Stimulated activated CD4-positive, alpha-beta T cell treated with anti-CD3 and anti-CD28 coated beads, Interleukin-15, amount 100 ng/mL, for 1 hour (primary cell): ENCODE measurements at regions not wholly inside any gene's neighbourhood (a gene's known extent, or its start where the extent isn't known, plus 50 kb on each side); places are given as distances from the start of the nearest gene placed in this dataset.

Experiments used
- DNase-seq, 2 donors: peaks; one replicate each; pipeline ENCODE4 v3.0.0-alpha.2; 2020; ENCODE audit warnings: low read depth in 1 of 2, low spot score in 1 of 2

DNA sequence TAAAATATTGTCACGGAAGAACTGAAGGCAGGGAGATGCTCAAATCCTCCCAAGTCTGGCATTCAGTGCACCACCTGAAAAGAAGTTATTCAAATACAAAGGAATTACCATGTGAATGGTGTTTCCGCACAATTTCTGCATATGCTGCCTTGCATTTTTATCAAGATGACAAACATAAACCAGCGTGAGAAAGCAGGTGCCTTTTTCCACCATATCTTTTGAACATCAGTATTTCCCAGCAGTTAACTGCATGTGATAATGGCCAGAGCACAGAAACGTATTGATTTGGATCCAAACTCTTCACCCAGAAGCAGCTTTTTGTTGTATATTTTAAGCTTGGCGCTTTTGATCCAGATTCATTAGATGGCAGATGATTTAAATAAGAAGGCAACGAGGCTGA is 808.0 kb downstream of the TLE1 start:
- no peak for DNase-seq

DNA sequence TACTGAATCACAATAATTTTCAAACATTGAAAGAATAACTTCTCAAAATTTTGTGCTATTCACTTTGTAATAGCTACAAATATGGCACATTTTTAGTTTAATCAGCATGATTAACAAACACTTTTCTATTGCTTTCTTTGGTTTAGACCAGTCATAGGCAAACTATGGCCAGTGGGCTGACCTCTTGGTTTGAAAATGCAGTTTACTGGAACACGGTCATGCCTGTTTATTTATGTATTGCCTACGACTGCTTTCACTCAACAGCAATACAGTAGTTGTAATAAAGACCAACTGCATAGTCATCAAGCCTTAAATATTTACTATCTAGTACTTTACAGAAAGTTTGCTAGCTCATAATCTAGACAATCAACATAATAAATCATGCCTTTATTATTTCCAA is 810.8 kb downstream of the TLE1 start:
- no peak for DNase-seq

DNA sequence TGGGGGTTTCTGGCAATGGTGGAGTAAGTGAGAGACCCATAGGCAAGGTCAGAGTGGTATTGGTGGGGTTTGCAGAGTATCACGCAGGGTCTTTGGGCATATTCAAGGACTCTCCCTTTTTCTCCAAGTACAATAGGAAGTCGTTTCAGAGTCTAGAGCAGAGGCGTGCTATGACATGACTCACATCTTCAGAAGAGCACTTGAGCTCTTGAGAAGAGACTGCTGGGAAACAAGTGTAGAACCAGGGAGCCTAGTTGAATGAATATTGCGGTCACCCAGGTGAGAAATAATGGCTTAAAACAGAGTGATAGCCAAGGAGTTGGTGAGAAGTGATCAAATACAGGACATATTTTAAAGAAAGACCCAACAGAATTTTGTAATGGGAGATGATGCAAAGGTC is 813.4 kb downstream of the TLE1 start:
- no peak for DNase-seq

DNA sequence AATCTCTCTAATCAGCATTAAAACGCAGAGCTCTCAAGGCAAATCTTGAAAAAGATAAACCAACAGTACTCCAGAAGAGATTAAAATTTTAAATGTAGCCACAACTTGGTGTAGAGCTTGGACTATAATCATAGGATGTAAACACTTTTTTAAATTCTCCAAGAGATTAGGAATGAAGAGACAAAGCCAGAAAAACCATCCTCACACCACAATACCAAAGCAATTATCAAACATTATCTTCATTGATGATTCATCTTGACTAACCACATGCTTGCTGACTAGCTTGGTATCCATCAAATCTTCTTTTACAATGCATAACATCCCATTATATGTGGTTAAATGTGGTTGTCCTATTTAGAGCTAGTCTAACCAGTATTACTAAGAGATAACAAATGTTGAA is 815.1 kb downstream of the TLE1 start:
- DNase-seq = no peak

DNA sequence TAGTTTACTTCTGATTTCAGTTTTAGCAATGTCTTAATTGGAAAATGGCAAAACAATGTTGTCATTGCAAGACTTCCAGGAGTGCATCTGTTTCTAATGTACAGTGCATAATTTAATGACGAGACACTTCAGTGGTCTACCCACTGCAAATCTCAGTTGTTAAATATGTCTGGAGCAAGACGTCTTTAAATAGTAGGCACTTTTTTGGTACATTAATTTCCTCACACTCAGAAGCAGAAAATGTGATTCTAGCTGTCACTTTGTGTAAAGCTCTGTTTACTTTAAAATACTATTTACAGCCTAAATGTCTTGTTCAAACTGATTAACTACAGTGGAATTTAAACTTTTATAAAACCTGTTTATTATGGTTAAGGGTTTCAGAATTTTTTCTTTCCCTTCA is 815.5 kb downstream of the TLE1 start:
- DNase-seq = no peak

DNA sequence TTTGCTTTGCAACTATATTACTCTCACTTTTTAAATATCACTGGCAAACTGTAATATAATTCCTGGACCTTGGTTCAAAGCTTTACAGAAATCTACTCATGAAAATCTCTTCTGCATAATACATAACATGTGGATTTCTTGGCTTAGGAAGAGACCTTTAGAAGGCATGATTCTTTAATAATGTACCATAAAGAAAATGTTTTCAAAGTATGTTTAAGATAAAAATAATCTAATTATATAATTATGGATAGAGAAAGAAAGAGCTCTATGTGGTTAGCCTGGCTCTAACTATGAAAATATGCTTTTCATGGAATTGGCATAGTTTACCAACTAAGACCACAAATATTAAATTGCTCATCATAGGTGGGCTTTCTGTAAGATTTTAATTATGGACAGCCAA is 817.8 kb downstream of the TLE1 start:
- no peak for DNase-seq

DNA sequence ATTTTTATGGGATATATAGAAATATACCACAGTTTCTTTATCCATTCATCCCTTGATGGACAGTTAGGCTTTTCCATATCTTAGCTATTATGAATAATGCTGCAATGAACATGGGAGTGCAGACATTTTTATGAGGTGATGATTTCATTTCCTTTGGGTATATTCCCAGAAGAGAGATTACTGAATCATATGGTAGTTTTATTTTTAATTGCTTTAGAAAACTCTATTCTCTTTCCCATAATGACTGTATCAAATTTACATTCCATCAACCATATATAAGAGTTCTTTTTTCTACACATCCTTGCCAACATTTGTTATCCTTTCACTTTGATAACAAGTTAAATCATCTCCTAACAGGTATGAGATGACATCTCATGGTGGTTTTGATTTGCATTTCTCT is 821.6 kb downstream of the TLE1 start:
- DNase-seq = no peak

DNA sequence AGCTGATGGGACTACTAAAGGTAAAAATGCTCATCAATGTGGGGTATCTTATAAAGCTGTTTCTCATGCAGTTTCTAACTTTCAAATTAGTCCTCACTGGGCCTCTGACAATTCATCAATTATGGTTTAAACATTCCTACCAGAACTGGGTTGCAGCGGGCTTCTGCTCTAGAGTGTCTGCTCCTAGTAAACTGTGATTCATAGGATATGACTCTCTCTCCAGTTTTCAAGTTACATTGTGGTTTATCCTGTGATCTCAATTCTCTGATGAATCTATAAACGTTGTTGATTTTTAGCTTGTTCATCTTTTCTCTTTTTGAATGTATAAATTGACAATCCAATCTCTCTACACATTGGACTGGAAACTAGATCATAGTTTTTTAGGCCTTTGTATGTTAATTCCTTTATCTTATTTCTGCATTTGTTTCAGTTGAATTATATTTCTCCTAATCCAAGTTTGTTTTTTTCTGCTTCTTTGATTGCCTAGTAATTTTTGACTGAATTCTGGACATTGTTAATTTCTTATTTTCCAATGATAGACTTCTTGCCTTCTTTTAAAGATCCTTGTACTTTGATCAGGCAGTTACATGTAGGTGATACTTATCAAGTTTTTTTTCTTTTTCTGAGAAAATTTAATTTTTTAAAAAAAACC is 822.6 kb downstream of the TLE1 start:
- DNase-seq = no peak

DNA sequence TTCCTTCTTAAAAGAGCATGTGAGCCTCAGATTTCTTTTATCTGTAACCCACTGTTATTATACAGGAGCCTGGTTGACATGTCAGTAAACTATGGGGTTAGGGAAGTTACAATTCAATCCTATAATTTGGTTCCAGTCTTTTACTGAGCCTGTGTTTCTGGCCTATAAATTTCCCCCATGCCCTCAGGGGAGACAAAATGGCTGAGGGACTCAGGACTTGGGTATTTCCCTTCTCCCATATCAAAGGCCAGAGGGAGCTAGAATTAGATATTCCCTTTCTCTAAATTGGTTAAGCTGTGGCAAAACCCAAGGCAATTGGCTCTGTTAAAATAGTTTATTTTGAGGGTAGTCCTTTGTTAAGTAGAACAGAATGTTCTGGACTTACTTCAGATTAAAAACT is 823.2 kb downstream of the TLE1 start:
- no peak for DNase-seq

DNA sequence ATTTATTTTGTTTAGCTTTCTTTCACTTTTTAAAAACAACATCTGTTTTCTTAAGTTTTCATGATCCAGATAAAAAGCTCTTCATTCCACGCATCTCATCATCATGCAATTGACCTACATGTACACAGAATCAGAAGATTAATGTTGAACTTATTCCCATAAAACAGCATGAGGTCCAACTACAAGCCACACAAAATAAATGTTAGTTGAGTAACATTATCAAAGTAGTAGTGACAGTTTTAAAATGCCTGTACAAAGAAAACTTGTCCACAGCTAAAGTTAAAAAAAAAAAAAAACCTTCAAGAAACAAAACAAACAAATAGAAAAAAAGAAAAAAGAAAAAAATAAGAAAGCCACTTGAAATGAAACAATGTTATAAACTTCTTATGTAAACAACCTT is 846.3 kb downstream of the TLE1 start:
- DNase-seq = no peak

DNA sequence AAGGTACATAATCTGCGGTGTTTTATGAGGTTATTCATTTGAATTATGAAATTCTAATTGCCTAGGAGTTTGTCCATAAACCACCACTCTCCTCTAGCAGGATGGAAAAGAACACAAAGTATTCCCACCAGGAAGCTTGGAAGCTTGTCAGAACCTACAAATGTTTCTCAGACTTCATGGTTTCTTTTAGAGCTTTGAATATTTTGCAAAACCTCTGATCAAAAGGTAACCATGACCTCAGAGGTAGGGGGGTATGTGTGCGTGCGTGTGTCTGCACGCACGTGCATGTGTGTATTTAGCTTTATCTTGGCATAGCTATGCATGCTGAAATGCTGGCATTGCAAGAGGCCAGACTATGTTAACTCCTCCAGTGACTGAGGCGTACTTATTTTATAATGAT is 847.0 kb downstream of the TLE1 start:
- no peak for DNase-seq

DNA sequence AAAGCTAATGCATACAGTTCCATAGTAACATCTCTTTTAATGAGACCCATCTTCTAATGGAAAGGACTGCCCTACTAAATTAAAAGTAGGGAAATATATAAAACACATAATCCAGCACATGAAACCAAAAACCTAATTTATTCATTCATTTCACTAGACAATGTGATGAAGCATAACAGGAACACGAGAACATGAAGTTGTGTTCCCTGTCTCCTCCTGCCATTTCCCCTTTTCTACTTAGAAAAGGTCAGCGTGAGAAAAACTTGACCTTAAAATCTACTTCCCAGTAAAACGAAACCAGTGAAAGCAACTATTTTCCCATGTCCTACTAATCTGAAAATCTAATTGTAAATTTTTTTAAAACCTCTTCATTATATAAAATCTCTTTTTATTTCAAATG is 847.5 kb downstream of the TLE1 start:
- no peak for DNase-seq

DNA sequence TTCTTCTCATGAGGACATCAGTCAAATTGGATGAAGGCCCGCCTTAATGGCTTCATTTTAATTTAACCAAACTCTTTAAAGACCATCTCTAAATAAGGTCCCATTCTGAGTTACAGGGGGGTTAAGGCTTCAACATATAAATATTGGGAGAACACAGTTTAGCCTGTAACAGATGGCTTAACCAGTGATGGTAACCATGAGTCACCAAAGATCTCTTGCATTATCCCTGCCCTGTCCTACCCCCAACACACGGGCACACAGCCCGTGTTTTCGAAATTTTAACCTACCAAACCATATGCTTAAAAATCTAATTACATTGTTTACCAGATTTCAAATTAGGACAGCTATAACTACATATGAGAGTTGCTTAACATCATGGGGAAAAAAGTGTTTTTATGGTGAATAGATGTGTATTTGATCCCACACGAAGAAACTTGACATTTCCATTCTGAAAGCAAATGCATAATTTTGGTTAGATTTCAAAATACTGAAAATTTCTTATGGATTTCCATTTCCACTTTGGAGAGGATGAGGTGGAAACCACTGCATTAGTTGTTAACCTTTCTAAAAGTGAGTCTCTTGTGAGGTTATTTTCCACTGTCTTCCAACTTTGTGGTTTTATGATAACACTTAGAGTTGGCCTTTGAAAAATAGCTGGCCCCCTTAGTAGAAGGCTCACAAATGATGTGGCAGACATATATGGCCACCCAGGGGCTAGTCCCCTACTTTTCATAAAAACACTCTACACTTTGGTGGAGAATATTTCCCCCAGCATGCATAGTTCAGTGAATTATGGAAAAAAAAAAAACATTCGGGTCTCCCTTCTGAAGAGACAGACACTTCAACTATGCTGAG is 849.3 kb downstream of the TLE1 start:
- no peak for DNase-seq

DNA sequence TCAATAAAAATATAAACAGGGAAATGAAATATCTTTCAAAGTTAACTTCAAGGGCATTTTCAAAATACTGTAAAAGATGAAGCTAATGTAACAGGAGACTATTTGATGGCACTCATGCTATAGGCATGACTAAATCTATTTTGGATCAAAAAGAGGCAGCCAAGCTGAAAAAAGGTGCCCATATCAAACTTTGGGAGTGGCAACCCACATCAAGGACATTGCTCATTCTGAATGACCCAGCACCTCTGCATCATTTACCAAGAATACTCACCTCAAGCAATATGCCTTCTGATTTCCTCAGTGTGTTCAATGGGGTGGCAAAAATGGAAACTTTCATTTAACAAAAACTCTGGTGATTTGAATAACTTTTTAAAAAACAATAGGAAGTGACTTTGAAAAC is 853.3 kb downstream of the TLE1 start:
- DNase-seq = no peak

DNA sequence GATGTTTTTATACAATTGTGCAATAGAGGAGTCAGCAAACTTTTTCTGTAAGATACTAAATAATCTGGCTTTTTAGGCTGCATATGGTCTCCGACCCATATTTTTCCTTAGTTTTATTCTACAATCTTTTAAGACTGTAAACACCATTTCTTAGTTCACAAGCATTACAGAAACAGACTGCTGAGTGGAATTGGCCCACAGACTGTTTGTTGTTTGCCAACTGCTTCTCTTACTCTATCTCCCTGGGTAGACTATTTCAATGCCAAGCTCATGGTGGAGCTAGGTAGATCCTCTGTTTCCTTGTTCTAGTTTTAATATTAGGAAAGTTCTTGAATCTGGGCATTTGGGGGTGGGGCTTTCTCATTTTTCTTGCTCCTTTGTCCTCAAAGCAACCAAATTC is 857.6 kb downstream of the TLE1 start:
- no peak for DNase-seq

DNA sequence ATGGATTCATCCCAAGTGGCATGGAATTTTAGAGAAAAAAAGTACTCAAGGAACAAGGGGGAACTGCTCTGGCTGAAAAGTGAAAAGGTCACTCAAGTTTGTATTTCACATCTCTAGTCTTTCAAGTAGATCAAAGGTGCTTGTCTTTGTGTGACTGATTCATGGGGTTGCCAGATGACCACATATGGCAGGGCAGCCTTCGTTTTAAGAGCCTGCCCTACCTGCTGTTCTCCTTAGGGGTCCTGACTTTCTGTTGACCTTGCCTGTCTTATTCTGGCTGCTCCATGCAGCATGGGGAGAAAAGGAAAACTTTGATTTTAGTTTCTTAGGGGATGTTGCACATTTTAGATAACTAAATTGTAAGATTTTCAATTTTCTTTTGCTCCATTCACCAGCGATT is 877.7 kb downstream of the TLE1 start:
- no peak for DNase-seq

DNA sequence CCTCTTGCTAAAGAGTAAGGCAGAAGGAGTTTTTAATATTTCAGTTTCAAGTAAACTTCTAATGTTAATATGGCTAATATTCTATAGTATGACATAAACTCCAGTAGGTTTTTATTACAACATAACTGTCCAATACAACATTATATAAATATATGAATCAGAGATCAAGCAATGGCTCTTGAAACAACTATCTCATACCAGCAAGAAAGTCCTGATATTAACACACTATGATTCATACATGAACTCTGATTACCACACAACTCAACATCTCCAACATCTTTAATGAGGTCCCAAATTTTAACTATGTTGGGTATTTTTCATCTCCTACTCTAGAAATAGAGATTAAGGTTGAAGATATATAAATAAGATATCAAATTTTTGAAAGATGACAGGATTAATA is 878.3 kb downstream of the TLE1 start:
- DNase-seq = no peak

DNA sequence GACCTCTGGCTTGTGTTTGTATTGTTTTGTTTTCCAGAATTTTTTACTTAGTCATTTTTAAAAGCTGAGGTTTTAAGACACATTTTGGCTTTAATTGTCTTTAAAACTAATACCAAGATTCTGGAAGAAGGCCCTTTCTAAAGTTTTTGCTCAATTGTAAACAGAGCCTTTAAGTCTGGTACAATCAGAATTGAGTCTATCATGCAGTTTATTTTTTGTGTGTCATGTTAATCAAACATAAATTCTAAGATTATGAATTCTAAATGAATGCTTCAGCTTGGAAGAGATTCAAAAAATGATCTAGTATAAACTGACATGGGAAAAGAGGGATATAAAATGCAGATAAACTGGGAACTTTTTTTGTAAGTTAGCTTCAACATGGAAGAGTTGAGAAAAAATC is 882.7 kb downstream of the TLE1 start:
- DNase-seq = no peak

DNA sequence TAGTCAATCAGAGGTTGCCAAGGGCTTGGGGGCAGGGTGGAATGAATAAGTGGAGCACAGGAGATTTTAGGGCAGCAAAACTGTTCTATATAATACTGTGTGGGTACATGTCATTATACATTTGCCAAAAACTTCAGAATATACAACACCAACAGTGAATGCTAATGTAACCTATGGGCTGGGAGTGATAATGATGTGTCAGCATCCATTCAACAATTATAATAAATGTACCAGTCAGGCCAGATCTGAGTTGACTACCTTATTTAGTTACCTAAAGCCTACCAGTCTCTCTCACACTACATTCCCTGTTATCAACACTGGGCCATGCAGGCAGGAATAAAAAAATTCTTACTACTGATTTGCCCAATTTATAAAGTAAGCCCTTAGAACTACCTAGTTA is 884.5 kb downstream of the TLE1 start:
- no peak for DNase-seq

DNA sequence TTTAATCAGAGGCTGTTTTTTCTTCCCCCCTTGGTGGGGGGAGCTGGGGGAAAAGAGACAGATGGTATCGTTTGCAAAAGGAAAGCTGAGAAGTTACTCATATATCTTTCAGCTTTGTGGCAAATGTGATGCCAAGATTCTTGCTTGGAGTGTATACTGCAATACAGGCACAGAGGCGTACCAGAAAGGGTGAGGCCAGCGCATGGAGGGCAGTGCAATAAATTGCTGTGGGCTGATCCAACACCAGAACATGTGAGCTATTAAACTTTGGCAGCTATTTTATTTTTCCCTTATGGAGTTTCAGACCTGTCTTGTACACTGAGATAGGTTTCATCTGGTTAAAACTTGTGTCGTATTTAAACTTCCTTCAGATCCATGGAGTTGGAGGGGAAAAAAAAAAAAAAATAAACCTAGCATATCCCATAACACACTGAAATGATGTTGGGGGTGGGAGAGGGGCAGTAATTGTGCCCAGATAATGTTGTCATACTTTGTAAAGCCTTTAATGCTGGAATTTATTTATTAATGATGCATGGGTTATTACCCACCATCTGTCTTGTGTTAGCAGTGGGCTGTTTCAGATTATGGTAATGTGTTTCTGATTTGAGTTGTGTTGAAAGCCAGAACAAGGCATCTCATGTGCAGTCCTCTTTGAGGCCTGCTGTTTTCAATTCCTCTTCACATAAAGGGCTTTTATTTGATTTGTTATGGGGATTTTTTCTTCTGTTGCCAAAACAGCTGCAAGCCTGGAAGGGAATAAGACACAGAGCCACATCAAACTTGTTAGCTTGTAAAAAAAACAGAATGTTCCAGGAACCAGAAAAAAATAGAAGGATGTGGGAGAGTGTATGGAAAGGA is 891.3 kb downstream of the TLE1 start:
- DNase-seq = no peak

DNA sequence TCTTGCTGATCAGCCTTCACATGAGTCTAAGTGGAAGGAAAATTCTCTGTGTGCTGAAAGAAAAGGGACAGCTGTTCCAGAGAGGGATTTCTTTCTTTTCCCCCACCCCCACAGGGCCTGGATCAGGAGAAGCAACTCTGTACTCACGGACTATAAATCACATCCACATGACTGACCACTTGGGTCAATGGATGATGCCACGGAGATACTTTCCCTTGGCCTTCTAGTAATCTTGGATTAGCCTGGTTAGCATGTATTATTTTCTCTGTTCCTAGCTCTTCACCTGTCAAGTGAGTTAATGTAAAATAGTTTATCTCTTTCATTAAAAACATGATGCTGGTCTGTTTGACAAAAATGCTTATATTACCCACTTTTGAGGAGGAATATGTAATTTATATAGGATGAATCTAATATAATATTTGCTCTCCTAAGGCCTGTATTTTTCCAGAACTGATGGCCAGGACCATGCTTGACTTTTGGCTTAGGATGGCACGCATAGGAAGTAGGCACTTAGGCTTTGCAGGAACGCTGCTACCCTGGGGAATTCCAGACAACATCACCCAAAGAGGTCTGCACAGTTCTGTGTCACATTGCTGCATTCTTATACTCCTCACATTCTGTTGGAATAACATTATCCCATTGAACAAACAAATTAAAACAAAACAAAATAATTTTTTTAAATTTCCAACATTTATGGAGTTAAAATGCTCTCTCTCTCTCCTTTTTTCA is 892.1 kb downstream of the TLE1 start:
- DNase-seq = no peak
